ENCODE measurements at regions not wholly inside any gene's neighbourhood (a gene's known extent, or its start where the extent isn't known, plus 50 kb on each side); places are given as distances from the start of the nearest gene placed in this dataset.

DNA sequence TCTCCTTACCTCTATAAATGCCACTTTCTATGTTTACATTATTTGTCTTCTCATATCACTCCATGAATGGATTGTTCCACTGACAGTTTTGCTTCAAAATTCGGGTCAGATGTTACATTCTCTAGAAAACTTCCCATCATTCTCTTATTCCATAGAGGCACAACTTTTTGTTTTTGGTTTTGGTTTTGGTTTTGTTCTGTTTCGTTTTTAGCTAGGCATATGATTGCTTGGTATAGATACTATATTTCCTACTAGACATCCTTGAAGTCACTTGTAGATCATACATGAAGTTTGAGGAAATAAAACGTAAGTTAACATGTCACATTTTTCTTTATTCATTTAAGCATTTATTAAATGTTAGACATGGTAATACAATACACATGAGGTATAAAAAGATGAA, 961.0 kb downstream of the PCDH18 start:
- Mint-ChIP-seq H3K27ac (no peak overlapping the region), H3K4me3 (no peak overlapping the region), H3K27me3 (no peaks in the 10 kb centered on the region), H3K4me1 (no peaks in the 10 kb centered on the region), H3K36me3 (no peaks in the 10 kb centered on the region), H3K9me3 (peaks cover 0 to 13% (median 8%) of the 10 kb centered on the region in 3 donors)

- Mint-ChIP-seq H3K4me1 (no peaks in the 10 kb centered on the region), H3K9me3 (peaks cover 2 to 8% (median 3%) of the 10 kb centered on the region in 3 donors), H3K4me3 (no peak overlapping the region), H3K27ac (no peak overlapping the region), H3K27me3 (no peaks in the 10 kb centered on the region), H3K36me3 (no peaks in the 10 kb centered on the region)
Measured at GRCh38 chr4:136562834-136563233, 969.5 kb downstream of the PCDH18 start.

- Mint-ChIP-seq H3K27me3 (no peaks in the 10 kb centered on the region), H3K4me3 (no peak overlapping the region), H3K4me1 (no peaks in the 10 kb centered on the region), H3K9me3 (peaks cover 0 to 3% (median 0%) of the 10 kb centered on the region in 3 donors), H3K27ac (no peak overlapping the region), H3K36me3 (no peaks in the 10 kb centered on the region)
Measured at GRCh38 chr4:136558940-136559494, 973.3 kb downstream of the PCDH18 start.

- no peaks in the 10 kb centered on the region for H3K27me3 Mint-ChIP-seq
- peaks cover 0 to 3% (median 2%) of the 10 kb centered on the region in 3 donors for H3K9me3 Mint-ChIP-seq
- H3K27ac Mint-ChIP-seq: no peak overlapping the region
- no peaks in the 10 kb centered on the region for H3K4me1 Mint-ChIP-seq
- no peaks in the 10 kb centered on the region for H3K36me3 Mint-ChIP-seq
- H3K4me3 Mint-ChIP-seq: no peak overlapping the region
Measured at GRCh38 chr4:136557396-136557795, 974.9 kb downstream of the PCDH18 start.

GRCh38 chr4:136554033-136554432, 978.3 kb downstream of the PCDH18 start:
- Mint-ChIP-seq H3K4me3 (no peak overlapping the region), H3K9me3 (peaks cover 0 to 6% (median 2%) of the 10 kb centered on the region in 3 donors), H3K27ac (no peak overlapping the region), H3K36me3 (no peaks in the 10 kb centered on the region), H3K27me3 (no peaks in the 10 kb centered on the region), H3K4me1 (no peaks in the 10 kb centered on the region)

- peaks cover 0 to 6% (median 2%) of the 10 kb centered on the region in 3 donors for H3K9me3 Mint-ChIP-seq
- no peak overlapping the region for H3K27ac Mint-ChIP-seq
- no peak overlapping the region for H3K4me3 Mint-ChIP-seq
- no peaks in the 10 kb centered on the region for H3K36me3 Mint-ChIP-seq
- no peaks in the 10 kb centered on the region for H3K4me1 Mint-ChIP-seq
- H3K27me3 Mint-ChIP-seq: no peaks in the 10 kb centered on the region
Measured at GRCh38 chr4:136551753-136552152, 980.5 kb downstream of the PCDH18 start.

- Mint-ChIP-seq H3K36me3 (no peaks in the 10 kb centered on the region), H3K4me3 (no peak overlapping the region), H3K4me1 (no peaks in the 10 kb centered on the region), H3K27me3 (no peaks in the 10 kb centered on the region), H3K9me3 (peaks cover 1 to 7% (median 5%) of the 10 kb centered on the region in 3 donors), H3K27ac (no peak overlapping the region)
Measured at GRCh38 chr4:136540747-136541146, 991.5 kb downstream of the PCDH18 start.

GRCh38 chr4:136528131-136528530, 1004.2 kb downstream of the PCDH18 start:
- H3K9me3 Mint-ChIP-seq: peaks cover 0 to 3% (median 0%) of the 10 kb centered on the region in 3 donors
- H3K36me3 Mint-ChIP-seq: no peaks in the 10 kb centered on the region
- no peaks in the 10 kb centered on the region for H3K27me3 Mint-ChIP-seq
- H3K4me1 Mint-ChIP-seq: peaks cover 0 to 1% (median 0%) of the 10 kb centered on the region in 3 donors
- no peak overlapping the region for H3K4me3 Mint-ChIP-seq
- H3K27ac Mint-ChIP-seq: no peak overlapping the region

DNA sequence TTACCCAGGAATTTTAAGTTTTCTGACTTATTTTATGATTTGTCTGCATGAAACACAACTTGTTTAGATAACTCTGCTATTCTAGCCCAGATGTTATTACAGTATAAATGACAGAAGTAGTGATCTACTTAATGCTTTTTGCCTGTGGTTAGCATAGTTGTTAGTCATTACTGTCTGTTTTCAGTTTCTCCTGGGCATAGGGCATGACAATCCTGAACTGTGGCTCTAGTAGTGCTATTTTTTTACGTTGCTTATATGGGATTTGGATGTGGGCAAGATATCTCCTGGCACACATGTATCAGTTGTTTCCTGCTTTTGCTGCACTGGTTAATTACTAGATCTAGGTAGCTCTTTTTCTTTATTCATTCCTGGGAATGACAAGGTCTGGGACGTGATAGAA, 1005.8 kb downstream of the PCDH18 start:
- no peaks in the 10 kb centered on the region for H3K9me3 Mint-ChIP-seq
- H3K4me3 Mint-ChIP-seq: no peak overlapping the region
- H3K27me3 Mint-ChIP-seq: no peaks in the 10 kb centered on the region
- H3K36me3 Mint-ChIP-seq: no peaks in the 10 kb centered on the region
- H3K4me1 Mint-ChIP-seq: peaks cover 0 to 1% (median 0%) of the 10 kb centered on the region in 3 donors
- H3K27ac Mint-ChIP-seq: no peak overlapping the region

DNA sequence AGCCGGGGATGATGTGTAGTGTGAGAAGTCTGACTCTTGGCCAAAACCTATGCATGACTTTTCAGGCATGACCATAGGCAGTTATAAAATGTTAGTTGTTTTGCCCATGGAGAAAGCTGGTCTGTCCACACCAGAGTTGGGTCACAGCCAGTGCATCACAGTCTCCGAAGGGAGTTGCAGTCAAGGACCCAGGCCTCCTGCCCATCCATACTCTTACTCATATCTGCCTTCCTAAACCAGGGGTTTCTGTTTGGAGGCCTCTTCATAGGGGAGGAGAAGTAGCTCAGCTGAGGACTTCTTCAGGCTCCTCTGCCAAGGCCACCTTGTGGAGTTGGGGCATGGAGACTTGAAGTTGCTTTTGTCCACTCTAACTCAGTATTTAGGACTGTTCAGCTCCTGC, 1008.3 kb downstream of the PCDH18 start:
- Mint-ChIP-seq H3K9me3 (peaks cover 0 to 3% (median 2%) of the 10 kb centered on the region in 3 donors), H3K4me3 (no peak overlapping the region), H3K36me3 (no peaks in the 10 kb centered on the region), H3K4me1 (peaks cover 0 to 1% (median 0%) of the 10 kb centered on the region in 3 donors), H3K27ac (no peak overlapping the region), H3K27me3 (no peaks in the 10 kb centered on the region)

DNA sequence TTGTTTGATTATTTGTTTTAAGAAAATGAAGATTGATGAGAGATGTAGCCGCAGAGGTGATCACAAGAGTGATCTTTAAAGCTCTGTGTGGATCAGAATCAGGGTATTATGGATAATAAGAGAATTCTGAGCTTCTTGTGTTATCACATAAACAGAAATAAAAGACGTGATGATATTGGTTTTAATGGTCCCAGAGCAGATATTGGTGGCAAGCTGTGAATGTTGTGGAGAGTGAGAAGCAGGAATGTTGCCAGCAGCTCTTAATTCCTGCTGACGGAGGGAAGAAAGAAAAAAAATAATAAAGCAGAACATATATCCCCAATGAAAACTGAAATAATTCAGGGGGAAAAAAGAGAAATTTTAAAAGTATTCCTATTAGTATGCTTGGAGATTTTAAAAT, 1015.9 kb downstream of the PCDH18 start:
- no peak overlapping the region for H3K27ac Mint-ChIP-seq
- H3K9me3 Mint-ChIP-seq: peaks cover 0 to 3% (median 2%) of the 10 kb centered on the region in 3 donors
- no peaks in the 10 kb centered on the region for H3K27me3 Mint-ChIP-seq
- no peak overlapping the region for H3K4me3 Mint-ChIP-seq
- no peaks in the 10 kb centered on the region for H3K4me1 Mint-ChIP-seq
- H3K36me3 Mint-ChIP-seq: no peaks in the 10 kb centered on the region

DNA sequence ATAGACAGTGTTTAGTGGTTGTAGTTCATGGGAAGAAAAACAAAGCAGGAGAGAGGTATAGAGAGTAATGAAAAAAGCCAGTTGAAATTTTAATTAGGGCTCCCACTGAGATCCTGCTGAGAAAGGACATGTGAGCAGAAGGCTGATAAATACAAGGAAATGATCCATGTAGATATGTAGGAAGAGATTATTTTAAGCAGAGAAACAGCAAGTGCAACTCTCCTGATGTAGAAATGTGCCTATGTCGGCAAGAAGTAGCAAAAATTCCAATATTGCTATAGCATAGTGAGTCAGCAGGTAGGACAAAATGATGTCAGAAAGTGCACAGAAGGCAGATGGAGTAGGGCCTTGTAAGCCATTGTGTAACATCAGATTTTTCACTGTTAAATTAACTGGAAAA, 1027.3 kb downstream of the PCDH18 start:
- Mint-ChIP-seq H3K27me3 (no peaks in the 10 kb centered on the region), H3K4me3 (no peak overlapping the region), H3K36me3 (no peaks in the 10 kb centered on the region), H3K4me1 (peaks cover 0 to 1% (median 0%) of the 10 kb centered on the region in 3 donors), H3K9me3 (peaks cover 0 to 5% (median 4%) of the 10 kb centered on the region in 3 donors), H3K27ac (no peak overlapping the region)

DNA sequence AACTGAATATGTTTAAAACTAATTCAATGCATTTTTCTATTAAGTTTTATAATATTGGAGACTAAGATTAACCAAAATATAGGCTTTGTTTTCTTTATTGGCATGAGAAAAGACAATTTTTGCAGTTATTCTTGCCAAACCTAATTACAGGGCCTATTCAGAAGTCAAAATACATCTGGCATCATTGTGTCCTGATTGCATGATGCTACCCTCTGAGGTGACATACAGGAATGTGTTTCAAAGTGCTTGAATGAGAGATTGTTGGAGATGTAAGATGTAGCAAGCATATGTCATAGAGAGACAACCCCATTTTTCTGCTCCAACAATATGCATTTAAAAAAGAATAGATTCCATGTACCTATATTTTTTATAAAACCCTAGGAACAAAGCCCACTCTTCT, 1036.4 kb downstream of the PCDH18 start:
- no peaks in the 10 kb centered on the region for H3K27me3 Mint-ChIP-seq
- H3K4me1 Mint-ChIP-seq: no peaks in the 10 kb centered on the region
- H3K36me3 Mint-ChIP-seq: no peaks in the 10 kb centered on the region
- H3K9me3 Mint-ChIP-seq: peaks cover 0 to 3% (median 0%) of the 10 kb centered on the region in 3 donors
- no peak overlapping the region for H3K4me3 Mint-ChIP-seq
- H3K27ac Mint-ChIP-seq: no peak overlapping the region

DNA sequence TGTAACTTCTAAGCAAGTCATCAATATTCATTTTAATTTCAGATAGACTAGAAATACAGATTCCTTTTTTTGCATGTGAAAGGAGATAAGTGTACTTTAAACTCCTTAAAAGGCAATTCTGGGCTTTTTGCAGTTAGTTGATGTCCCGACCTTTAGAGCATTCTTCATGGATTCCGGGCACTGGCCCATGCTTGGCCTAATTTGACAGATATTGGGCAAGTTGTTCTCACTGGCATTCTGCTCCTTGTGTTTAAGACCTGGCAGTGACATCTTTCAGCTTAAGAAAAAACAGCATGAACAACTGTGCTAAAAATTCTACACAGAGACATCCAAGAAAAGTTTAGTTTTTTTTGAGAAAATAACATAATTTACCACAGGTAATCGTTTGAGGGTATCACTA, 1037.2 kb downstream of the PCDH18 start:
- Mint-ChIP-seq H3K27me3 (no peaks in the 10 kb centered on the region), H3K4me1 (no peaks in the 10 kb centered on the region), H3K4me3 (no peak overlapping the region), H3K9me3 (peaks cover 0 to 1% (median under 1%) of the 10 kb centered on the region in 3 donors), H3K36me3 (no peaks in the 10 kb centered on the region), H3K27ac (no peak overlapping the region)

GRCh38 chr4:136489101-136489500, 1043.2 kb downstream of the PCDH18 start:
- Mint-ChIP-seq H3K4me1 (no peaks in the 10 kb centered on the region), H3K27me3 (no peaks in the 10 kb centered on the region), H3K27ac (no peak overlapping the region), H3K4me3 (no peak overlapping the region), H3K9me3 (peaks cover 0 to 7% (median 1%) of the 10 kb centered on the region in 3 donors), H3K36me3 (no peaks in the 10 kb centered on the region)

DNA sequence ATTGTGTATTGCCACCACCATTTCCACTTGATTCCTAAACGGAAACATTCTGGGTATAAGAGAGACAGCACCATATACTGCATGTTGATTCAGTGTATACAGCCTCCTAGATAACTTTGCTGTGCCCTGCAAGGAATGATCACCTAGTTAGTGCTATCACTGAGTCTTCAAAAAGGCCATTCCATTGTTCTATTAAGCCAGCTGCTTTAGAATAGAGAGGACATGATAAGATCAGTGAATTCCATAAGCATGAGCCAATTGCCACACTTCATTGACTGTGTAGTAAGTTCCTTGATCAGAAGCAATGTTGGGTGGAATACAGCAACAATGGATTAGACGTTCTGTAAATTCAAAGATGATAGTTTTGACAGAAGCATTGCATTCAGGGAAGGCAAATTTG, 1047.3 kb downstream of the PCDH18 start:
- no peak overlapping the region for H3K4me3 Mint-ChIP-seq

More for the DNA sequence above, 1047.3 kb downstream of the PCDH18 start:
- Mint-ChIP-seq H3K9me3 (peaks cover 0 to 9% (median 0%) of the 10 kb centered on the region in 3 donors), H3K36me3 (no peaks in the 10 kb centered on the region), H3K27ac (no peak overlapping the region), H3K27me3 (no peaks in the 10 kb centered on the region), H3K4me1 (no peaks in the 10 kb centered on the region)
